Skeletal muscle tissue (tissue), 3 donors: ENCODE measurements at regions not wholly inside any gene's neighbourhood (a gene's known extent, or its start where the extent isn't known, plus 50 kb on each side); places are given as distances from the start of the nearest gene placed in this dataset.
"Not testable (repeated sequence)": the region's sequence is repeated elsewhere in the genome, so short reads cannot be mapped to it uniquely, and the experiment has no call there.

Experiments
- H3K27ac ChIP-seq: one replicate; pipeline ENCODE4 v1.7.0; 2013; ENCODE audit warnings: mild to moderate bottlenecking, low read depth, low read length, inconsistent platforms
- H3K27me3 ChIP-seq, 3 donors: one replicate each; pipeline ENCODE4 v1.7.0; 2013; ENCODE audit warnings: low read length in 3 of 3; ENCODE audit not compliant: control insufficient read depth in 3 of 3, insufficient read depth in 3 of 3
- H3K36me3 ChIP-seq, 3 donors: one replicate each; pipeline ENCODE4 v1.7.0; 2013; ENCODE audit warnings: low read length in 3 of 3; ENCODE audit not compliant: control insufficient read depth in 3 of 3, insufficient read depth in 3 of 3
- H3K4me1 ChIP-seq, 3 donors: one replicate each; pipeline ENCODE4 v1.7.0; 2013; ENCODE audit warnings: low read length in 3 of 3, mild to moderate bottlenecking in 3 of 3; ENCODE audit not compliant: control insufficient read depth in 3 of 3, insufficient read depth in 3 of 3
- H3K4me3 ChIP-seq, 3 donors: one replicate each; pipeline ENCODE4 v1.7.0; 2013; ENCODE audit warnings: low read length in 3 of 3
- H3K9ac ChIP-seq, 3 donors: one replicate each; pipeline ENCODE4 v1.7.0; 2013; ENCODE audit warnings: low read length in 3 of 3, mild to moderate bottlenecking in 3 of 3, moderate library complexity in 2 of 3, low read depth in 1 of 3
- H3K9me3 ChIP-seq, 3 donors: one replicate each; pipeline ENCODE4 v1.7.0; 2013; ENCODE audit warnings: low read length in 3 of 3; ENCODE audit not compliant: control insufficient read depth in 3 of 3
- donor health status: Osteomylitis.

GRCh38 chr17:33564146-33564545, 271.1 kb upstream of the ASIC2 start:
- Histone ChIP-seq H3K4me1 (no peaks in the 10 kb centered on the region), H3K27me3 (peaks cover 0 to 4% (median 0%) of the 10 kb centered on the region in 3 donors), H3K4me3 (no peak overlapping the region), H3K27ac (no peak overlapping the region), H3K9me3 (no peaks in the 10 kb centered on the region), H3K9ac (no peak overlapping the region), H3K36me3 (no peaks in the 10 kb centered on the region)

- Histone ChIP-seq H3K4me3 (no peak overlapping the region), H3K27ac (no peak overlapping the region), H3K4me1 (no peaks in the 10 kb centered on the region), H3K9ac (no peak overlapping the region), H3K9me3 (no peaks in the 10 kb centered on the region), H3K36me3 (no peaks in the 10 kb centered on the region), H3K27me3 (peaks cover 0 to 4% (median 0%) of the 10 kb centered on the region in 3 donors)
Observed at GRCh38 chr17:33567223-33567622, 274.1 kb upstream of the ASIC2 start.

- peaks cover 0 to 3% (median 0%) of the 10 kb centered on the region in 3 donors for H3K27me3 ChIP-seq
- H3K4me1 ChIP-seq: no peaks in the 10 kb centered on the region
- H3K27ac ChIP-seq: no peak overlapping the region
- H3K4me3 ChIP-seq: no peak overlapping the region
- no peaks in the 10 kb centered on the region for H3K36me3 ChIP-seq
- H3K9ac ChIP-seq: no peak overlapping the region
- H3K9me3 ChIP-seq: no peaks in the 10 kb centered on the region
Observed at GRCh38 chr17:33572615-33573014, 279.5 kb upstream of the ASIC2 start.

GRCh38 chr17:33574942-33575445, 281.9 kb upstream of the ASIC2 start:
- H3K27ac ChIP-seq: no peak overlapping the region
- no peaks in the 10 kb centered on the region for H3K36me3 ChIP-seq
- peaks cover 0 to 3% (median 0%) of the 10 kb centered on the region in 3 donors for H3K27me3 ChIP-seq
- no peak overlapping the region for H3K9ac ChIP-seq
- H3K9me3 ChIP-seq: no peaks in the 10 kb centered on the region
- H3K4me1 ChIP-seq: no peaks in the 10 kb centered on the region
- no peak overlapping the region for H3K4me3 ChIP-seq

- H3K27me3 ChIP-seq, H3K27ac ChIP-seq, H3K9me3 ChIP-seq, H3K9ac ChIP-seq, H3K4me1 ChIP-seq, H3K36me3 ChIP-seq, H3K4me3 ChIP-seq: not testable (repeated sequence)
Observed at GRCh38 chr17:33579740-33580139, 286.6 kb upstream of the ASIC2 start.

- Histone ChIP-seq H3K36me3 (no peaks in the 10 kb centered on the region), H3K9me3 (no peaks in the 10 kb centered on the region), H3K27me3 (peaks cover 0 to 3% (median 0%) of the 10 kb centered on the region in 3 donors), H3K4me3 (no peak overlapping the region), H3K4me1 (no peaks in the 10 kb centered on the region), H3K27ac (no peak overlapping the region), H3K9ac (no peak overlapping the region)
Observed at GRCh38 chr17:33580215-33580614, 287.1 kb upstream of the ASIC2 start.

GRCh38 chr17:33582661-33583060, 289.6 kb upstream of the ASIC2 start:
- no peak overlapping the region for H3K27ac ChIP-seq
- no peaks in the 10 kb centered on the region for H3K27me3 ChIP-seq
- H3K36me3 ChIP-seq: no peaks in the 10 kb centered on the region
- no peaks in the 10 kb centered on the region for H3K4me1 ChIP-seq
- no peaks in the 10 kb centered on the region for H3K9me3 ChIP-seq
- no peak overlapping the region for H3K9ac ChIP-seq
- H3K4me3 ChIP-seq: no peak overlapping the region

- Histone ChIP-seq H3K27me3 (no peaks in the 10 kb centered on the region), H3K27ac (no peak overlapping the region), H3K4me1 (no peaks in the 10 kb centered on the region), H3K9ac (no peak overlapping the region), H3K9me3 (no peaks in the 10 kb centered on the region), H3K4me3 (no peak overlapping the region), H3K36me3 (no peaks in the 10 kb centered on the region)
Observed at GRCh38 chr17:33583518-33584417, 290.7 kb upstream of the ASIC2 start.

- H3K36me3 ChIP-seq: no peaks in the 10 kb centered on the region
- no peaks in the 10 kb centered on the region for H3K27me3 ChIP-seq
Observed at GRCh38 chr17:33593991-33594390, 300.9 kb upstream of the ASIC2 start.

GRCh38 chr17:33595828-33596227, 302.7 kb upstream of the ASIC2 start:
- no peaks in the 10 kb centered on the region for H3K27me3 ChIP-seq
- no peak overlapping the region for H3K4me3 ChIP-seq
- no peaks in the 10 kb centered on the region for H3K9me3 ChIP-seq
- H3K4me1 ChIP-seq: peaks cover 0 to 2% (median 0%) of the 10 kb centered on the region in 3 donors
- no peak overlapping the region for H3K9ac ChIP-seq
- no peak overlapping the region for H3K27ac ChIP-seq
- no peaks in the 10 kb centered on the region for H3K36me3 ChIP-seq

More at GRCh38 chr17:33593991-33594390, 300.9 kb upstream of the ASIC2 start:
- no peak overlapping the region for H3K27ac ChIP-seq
- no peaks in the 10 kb centered on the region for H3K9me3 ChIP-seq
- no peak overlapping the region for H3K4me3 ChIP-seq
- peaks cover 0 to 2% (median 0%) of the 10 kb centered on the region in 3 donors for H3K4me1 ChIP-seq
- H3K9ac ChIP-seq: no peak overlapping the region
